VCaP (cell line): ENCODE measurements at regions not wholly inside any gene's neighbourhood (a gene's known extent, or its start where the extent isn't known, plus 50 kb on each side); places are given as distances from the start of the nearest gene placed in this dataset.
A peak's percentile ranks its signal among the peaks of the same experiment; 100 is the strongest.

Source experiments
- H3K27ac ChIP-seq: fragments of 450-650 bp; 2 replicates; pipeline ENCODE4 v1.5.1; 2017
- TF ChIP-seq, protein P1 (sequence below): fragments of 450-650 bp; conservative IDR thresholded peaks from 2 replicates; pipeline ENCODE4 v1.5.1; 2017; ENCODE audit warnings: mild to moderate bottlenecking, moderate library complexity

DNA sequence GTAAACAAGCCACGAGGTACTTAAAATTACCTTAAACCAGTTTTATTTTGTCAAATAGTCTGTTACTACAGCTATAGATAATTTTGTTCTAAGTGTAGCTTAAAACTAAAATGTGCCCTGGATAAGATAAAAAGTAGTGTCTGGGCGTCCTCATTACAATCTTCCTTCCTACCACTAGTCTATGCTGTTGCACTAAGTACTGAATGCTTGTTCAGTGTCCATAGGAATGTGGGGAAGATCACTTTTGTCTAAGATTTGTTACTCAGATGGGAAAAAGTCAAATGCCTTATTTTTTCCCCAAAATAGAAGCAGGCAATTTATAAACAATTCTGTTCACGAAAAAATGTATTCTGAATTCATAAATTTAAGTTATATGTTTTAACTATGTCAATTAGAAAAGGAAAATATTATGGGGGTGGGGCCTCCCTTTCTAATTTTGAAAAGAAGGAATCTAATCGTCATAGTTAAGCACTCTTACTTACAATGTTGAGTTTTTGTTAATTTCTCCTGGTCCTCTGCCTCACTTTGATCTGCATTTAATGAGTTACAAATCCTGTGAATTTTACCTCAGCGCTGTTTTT, 140.4 kb upstream of the VRK2 start:
- TF ChIP-seq, protein P1, sequence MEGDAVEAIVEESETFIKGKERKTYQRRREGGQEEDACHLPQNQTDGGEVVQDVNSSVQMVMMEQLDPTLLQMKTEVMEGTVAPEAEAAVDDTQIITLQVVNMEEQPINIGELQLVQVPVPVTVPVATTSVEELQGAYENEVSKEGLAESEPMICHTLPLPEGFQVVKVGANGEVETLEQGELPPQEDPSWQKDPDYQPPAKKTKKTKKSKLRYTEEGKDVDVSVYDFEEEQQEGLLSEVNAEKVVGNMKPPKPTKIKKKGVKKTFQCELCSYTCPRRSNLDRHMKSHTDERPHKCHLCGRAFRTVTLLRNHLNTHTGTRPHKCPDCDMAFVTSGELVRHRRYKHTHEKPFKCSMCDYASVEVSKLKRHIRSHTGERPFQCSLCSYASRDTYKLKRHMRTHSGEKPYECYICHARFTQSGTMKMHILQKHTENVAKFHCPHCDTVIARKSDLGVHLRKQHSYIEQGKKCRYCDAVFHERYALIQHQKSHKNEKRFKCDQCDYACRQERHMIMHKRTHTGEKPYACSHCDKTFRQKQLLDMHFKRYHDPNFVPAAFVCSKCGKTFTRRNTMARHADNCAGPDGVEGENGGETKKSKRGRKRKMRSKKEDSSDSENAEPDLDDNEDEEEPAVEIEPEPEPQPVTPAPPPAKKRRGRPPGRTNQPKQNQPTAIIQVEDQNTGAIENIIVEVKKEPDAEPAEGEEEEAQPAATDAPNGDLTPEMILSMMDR, result peak; percentile 87
- no peak overlapping the region for H3K27ac ChIP-seq

DNA sequence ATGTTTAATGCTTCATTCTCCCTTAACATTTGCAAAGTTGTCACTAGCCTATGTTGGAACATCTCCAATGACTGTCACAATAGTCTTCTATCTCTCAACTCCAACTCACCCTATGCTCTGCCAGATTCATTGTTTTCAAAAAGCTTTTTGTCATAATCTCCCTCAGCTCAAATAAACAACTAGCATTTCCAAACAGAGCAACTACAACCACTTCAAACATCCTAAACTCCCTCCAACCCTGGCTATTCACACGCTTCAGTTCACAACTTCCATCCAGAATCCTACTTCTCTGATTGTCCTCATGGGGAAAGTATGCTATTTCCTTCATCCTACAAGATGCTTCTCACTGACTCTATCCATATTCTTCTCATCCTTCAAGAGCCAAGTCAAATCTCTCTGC, 139.2 kb upstream of the VRK2 start:
- TF ChIP-seq, protein P1, result no peak
- H3K27ac ChIP-seq, result no peak overlapping the region

DNA sequence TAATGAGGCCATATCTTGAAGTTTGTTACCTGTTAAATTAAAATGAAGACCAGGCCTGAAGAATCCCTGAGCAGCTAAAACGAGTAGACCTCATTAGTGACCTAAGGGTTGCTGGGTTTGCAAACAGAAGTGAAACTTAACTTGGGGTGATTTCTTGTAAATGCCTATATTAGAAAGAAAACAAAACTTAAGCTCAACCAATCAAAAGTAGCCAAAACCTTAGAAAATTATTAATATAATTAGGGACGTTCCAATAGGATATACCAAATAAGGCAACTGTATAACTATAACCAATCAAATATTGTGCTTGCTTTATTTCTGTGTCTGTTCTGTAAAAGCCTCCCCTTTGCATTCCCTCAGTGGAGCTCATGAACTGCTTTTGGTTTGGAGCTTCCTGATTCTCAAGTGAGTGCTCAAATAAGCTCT, 137.9 kb upstream of the VRK2 start:
- TF ChIP-seq, protein P1, result no peak
- no peak overlapping the region for H3K27ac ChIP-seq

DNA sequence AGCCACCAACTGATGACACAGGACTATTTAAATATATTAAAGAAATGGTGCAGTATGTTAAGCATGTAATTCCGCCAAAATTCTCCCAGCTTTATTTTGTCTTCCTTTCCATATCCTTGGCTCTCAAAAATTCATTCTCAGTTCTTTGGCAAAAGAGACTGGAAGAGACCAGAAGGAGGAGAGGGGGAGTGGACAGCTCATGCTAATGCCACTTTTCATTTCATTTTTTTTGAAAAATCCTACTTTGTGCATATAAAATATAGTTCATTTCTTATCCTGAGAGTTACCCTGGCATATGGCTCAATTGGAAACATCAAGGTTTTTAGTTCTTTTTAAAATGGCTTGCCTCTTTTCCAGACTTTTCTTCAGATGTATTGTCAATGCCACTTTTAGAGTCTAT, 128.5 kb upstream of the VRK2 start:
- no peak overlapping the region for H3K27ac ChIP-seq
- TF ChIP-seq, protein P1, result no peak

DNA sequence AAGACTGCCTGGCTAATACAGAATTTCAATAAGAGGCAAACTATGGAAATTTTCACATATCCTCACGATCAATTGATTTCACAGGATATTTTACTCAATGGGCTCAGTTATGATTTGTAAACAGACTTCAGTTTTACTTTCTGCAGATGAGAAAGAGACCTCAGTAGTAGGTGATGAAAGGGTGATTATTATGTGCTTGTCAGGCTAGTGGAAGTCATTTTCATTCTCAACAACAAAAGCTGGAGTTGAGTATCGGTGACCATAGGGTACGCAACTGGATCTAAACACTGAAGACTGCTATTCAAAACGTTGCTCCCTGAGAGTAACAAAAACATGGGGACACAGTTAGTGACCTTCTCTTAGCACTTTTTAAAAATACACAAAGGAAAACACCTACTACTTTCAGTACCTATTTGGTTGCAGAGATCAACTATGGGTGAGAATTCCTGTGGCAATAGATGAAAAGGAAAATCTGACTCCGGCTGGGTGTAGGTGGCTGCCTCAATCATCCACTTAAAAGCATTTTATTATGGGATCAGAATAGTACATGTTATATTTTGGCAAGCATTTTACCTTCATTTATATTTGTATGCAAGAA, 126.2 kb upstream of the VRK2 start:
- TF ChIP-seq, protein P1, result no peak

DNA sequence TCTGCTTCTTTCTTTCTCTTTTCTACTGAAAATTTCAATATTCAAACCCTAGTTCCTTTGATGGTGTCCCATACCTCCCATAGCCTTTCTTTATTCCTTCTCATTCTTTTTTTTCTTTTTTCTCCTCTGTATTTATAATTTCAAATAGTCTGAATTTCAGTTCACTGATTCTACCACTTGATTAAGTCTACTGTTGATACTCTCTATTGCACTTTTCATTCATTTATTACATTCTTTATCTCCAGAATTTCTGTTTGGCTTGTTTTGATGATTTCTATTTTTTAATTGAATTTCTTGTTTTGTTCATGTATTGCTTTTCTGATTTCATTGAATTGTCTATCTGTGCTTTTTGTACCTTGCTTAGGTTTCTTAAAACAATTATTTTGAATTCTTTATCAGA, 111.9 kb upstream of the VRK2 start:
- TF ChIP-seq, protein P1, result no peak
- H3K27ac ChIP-seq, result no peak overlapping the region

More for the DNA sequence above, 126.2 kb upstream of the VRK2 start:
- no peak overlapping the region for H3K27ac ChIP-seq

DNA sequence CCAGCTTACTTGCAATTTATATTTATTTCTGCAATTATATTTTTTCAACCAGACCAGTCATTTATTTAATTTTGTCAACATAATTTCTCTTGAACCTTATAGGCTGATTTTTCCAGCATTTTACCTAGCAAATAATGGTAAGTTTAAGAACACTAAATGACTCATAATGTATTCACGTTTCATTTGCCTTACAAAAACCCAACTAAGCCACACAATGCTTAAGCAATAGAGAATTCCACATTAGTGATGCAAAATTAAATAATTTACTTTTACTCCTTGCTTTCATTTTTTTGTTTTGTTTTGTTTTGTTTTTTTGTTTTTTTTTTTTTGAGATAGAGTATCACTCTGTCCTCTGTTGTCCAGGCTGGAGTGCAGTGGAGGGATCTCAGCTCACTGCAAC, 110.4 kb upstream of the VRK2 start:
- TF ChIP-seq, protein P1, result no peak
- H3K27ac ChIP-seq, result no peak overlapping the region
